Thyroid gland (tissue), 4 donors: ENCODE measurements at regions not wholly inside any gene's neighbourhood (a gene's known extent, or its start where the extent isn't known, plus 50 kb on each side); places are given as distances from the start of the nearest gene placed in this dataset.

Source experiments
- DNase-seq, 2 donors: peaks; one replicate each; pipeline ENCODE4 v3.0.0-alpha.2; 2019
- H3K27ac ChIP-seq, 3 donors: fragments of 200-600 bp; sonication (generic); 1 replicate in 2 of 3; 2 replicates in 1 of 3; pipeline ENCODE4 v1.5.1; 2016 to 2019; ENCODE audit warnings: mild to moderate bottlenecking in 1 of 3, moderate library complexity in 1 of 3
- H3K27me3 ChIP-seq: fragments of 200-600 bp; sonication (generic); one replicate; pipeline ENCODE4 v1.5.1; 2019
- H3K36me3 ChIP-seq, 2 donors: fragments of 200-600 bp; sonication (generic); one replicate each; pipeline ENCODE4 v1.5.1; 2016 to 2019
- H3K4me1 ChIP-seq, 2 donors: fragments of 200-600 bp; sonication (generic); one replicate each; pipeline ENCODE4 v1.5.1; 2017 to 2019
- H3K4me3 ChIP-seq, 3 donors: fragments of 200-600 bp; sonication (generic); replicated peaks in 1 of 3; 1 replicate in 2 of 3; 2 replicates in 1 of 3; pipeline ENCODE4 v1.5.1; 2016; ENCODE audit warnings: mild to moderate bottlenecking in 1 of 3
- H3K9me3 ChIP-seq: fragments of 200-600 bp; sonication (generic); one replicate; pipeline ENCODE4 v1.5.1; 2017
- POLR2A ChIP-seq, 2 donors: fragments of 450-650 bp; IDR thresholded peaks; one replicate each; pipeline ENCODE4 v1.6.1; 2017; ENCODE audit warnings: antibody characterized with exemption in 2 of 2, mild to moderate bottlenecking in 2 of 2, moderate library complexity in 1 of 2
- WGBS, 2 donors: methylation state at CpG; one replicate each; pipeline ENCODE4 v1.1.5; 2017; 5-methylcytosine and 5-hydroxymethylcytosine counted together
- intact Hi-C: fragments of 100-400 bp; cut with DNase I; formaldehyde crosslinking; loops from one replicate; pipeline ENCODE4 v1.15.1; 2023
- TF ChIP-seq, protein P1 (sequence below), 6 experiments: fragments of 200-600 bp in 3 of 6; fragments of 450-650 bp in 3 of 6; sonication (generic) in 3 of 6; IDR thresholded peaks; one replicate each; pipeline ENCODE4 v1.5.1; 2016 to 2019; ENCODE audit warnings: antibody characterized with exemption in 6 of 6, mild to moderate bottlenecking in 2 of 6, inconsistent platforms in 1 of 6, moderate library complexity in 1 of 6

- no peak for TF ChIP-seq POLR2A (IDR thresholded peaks at IDR 0.05)
- TF ChIP-seq, protein P1, sequence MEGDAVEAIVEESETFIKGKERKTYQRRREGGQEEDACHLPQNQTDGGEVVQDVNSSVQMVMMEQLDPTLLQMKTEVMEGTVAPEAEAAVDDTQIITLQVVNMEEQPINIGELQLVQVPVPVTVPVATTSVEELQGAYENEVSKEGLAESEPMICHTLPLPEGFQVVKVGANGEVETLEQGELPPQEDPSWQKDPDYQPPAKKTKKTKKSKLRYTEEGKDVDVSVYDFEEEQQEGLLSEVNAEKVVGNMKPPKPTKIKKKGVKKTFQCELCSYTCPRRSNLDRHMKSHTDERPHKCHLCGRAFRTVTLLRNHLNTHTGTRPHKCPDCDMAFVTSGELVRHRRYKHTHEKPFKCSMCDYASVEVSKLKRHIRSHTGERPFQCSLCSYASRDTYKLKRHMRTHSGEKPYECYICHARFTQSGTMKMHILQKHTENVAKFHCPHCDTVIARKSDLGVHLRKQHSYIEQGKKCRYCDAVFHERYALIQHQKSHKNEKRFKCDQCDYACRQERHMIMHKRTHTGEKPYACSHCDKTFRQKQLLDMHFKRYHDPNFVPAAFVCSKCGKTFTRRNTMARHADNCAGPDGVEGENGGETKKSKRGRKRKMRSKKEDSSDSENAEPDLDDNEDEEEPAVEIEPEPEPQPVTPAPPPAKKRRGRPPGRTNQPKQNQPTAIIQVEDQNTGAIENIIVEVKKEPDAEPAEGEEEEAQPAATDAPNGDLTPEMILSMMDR (IDR thresholded peaks at IDR 0.05) = no peak
- intact Hi-C loops = no loop called here
- no peak overlapping the region for H3K4me3 ChIP-seq
- no peak for DNase-seq
- H3K9me3 ChIP-seq = no peaks in the 10 kb centered on the region
- no peaks in the 10 kb centered on the region for H3K36me3 ChIP-seq
- WGBS, 2 donors = 41 to 44% methylated on average over 2 of the region's 2 CpGs
- no peaks in the 10 kb centered on the region for H3K27me3 ChIP-seq
- H3K4me1 ChIP-seq = no peaks in the 10 kb centered on the region
- H3K27ac ChIP-seq = no peak overlapping the region
Observed at GRCh38 chr16:35377142-35377541, 1917.7 kb downstream of the TP53TG3F start.

DNA sequence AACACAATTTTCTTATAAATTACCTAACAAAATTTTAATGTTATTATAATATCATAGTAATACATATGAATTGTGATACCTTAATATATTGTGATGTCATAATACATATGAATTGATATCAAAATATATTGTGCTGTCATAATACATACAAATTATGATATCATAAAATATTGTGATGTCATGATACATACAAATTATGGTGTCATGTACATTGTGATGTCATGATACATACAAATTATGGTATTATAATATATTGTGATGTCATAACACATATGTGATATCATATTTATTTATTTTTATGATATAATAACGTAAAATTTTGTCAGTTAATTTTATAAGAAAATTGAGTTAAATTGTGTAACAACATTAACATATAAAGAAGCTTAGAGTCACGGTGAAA is 1927.2 kb downstream of the TP53TG3F start:
- Histone ChIP-seq H3K27me3 (no peaks in the 10 kb centered on the region), H3K27ac (no peak overlapping the region), H3K4me3 (no peak overlapping the region), H3K36me3 (no peaks in the 10 kb centered on the region), H3K4me1 (no peaks in the 10 kb centered on the region), H3K9me3 (no peaks in the 10 kb centered on the region)
- intact Hi-C loops = no loop called here
- TF ChIP-seq, protein P1 (IDR thresholded peaks at IDR 0.05) = no peak
- TF ChIP-seq POLR2A (IDR thresholded peaks at IDR 0.05) = no peak
- DNase-seq = no peak
- WGBS, 2 donors = 47 to 55% methylated on average over 2 of the region's 2 CpGs

DNA sequence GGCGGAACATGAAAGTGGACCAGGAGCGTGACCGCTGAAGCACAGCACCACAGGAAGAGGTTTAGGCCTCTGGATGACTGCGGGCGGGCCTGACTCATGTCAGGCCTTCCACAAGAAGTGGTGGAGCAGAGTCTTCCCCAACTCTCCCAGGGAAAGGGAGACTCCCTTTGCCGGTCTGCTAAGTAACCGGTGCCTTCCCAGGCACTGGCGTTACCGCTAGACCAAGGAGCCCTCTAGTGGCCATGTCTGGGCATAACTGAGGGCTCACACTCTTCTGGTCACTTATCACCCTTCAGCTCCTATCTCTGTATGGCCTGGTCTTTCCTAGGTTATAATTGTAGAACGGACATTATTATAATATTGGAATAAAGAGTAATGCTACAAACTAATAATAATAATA is 1931.9 kb downstream of the TP53TG3F start:
- intact Hi-C loops = no loop called here
- DNase-seq = no peak
- H3K4me3 ChIP-seq = no peak overlapping the region
- 38 to 42% methylated on average over 10 of the region's 10 CpGs for WGBS, 2 donors
- H3K27me3 ChIP-seq = no peaks in the 10 kb centered on the region
- TF ChIP-seq, protein P1 (IDR thresholded peaks at IDR 0.05) = no peak
- no peak for TF ChIP-seq POLR2A (IDR thresholded peaks at IDR 0.05)
- H3K36me3 ChIP-seq = no peaks in the 10 kb centered on the region
- H3K4me1 ChIP-seq = no peaks in the 10 kb centered on the region
- no peaks in the 10 kb centered on the region for H3K9me3 ChIP-seq
- H3K27ac ChIP-seq = no peak overlapping the region

DNA sequence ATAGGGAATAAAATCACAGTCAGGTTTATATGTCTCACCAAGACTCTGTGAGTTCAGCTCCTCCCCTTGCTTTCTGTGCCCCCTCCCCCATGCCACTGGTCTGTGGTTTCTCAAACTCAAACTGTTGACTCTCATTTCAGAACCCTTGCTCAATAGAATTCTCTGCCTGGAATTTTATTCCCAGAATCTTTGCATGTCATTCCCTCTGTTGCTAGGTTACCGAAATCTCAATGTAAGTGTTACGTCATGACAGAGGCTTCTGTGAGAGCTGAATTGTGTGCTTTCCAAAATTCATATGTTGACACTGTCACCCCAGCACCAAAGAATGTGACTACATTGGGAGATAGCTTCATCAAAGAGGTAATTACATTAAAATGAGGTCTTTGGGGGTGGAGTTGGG is 1938.8 kb downstream of the TP53TG3F start:
- no peaks in the 10 kb centered on the region for H3K4me1 ChIP-seq
- intact Hi-C loops = no loop called here
- 84 to 85% methylated on average over 2 of the region's 2 CpGs for WGBS, 2 donors
- no peak for TF ChIP-seq POLR2A (IDR thresholded peaks at IDR 0.05)
- TF ChIP-seq, protein P1 (IDR thresholded peaks at IDR 0.05) = no peak
- H3K27me3 ChIP-seq = no peaks in the 10 kb centered on the region
- H3K4me3 ChIP-seq = no peak overlapping the region
- no peak overlapping the region for H3K27ac ChIP-seq
- DNase-seq = no peak
- H3K9me3 ChIP-seq = no peaks in the 10 kb centered on the region
- H3K36me3 ChIP-seq = no peaks in the 10 kb centered on the region

GRCh38 chr16:35399133-35399532 is 1939.7 kb downstream of the TP53TG3F start:
- H3K4me1 ChIP-seq = no peaks in the 10 kb centered on the region
- DNase-seq = no peak
- 65% methylated on average over 2 of the region's 2 CpGs for WGBS, 2 donors

More at GRCh38 chr16:35399133-35399532, 1939.7 kb downstream of the TP53TG3F start:
- Histone ChIP-seq H3K36me3 (no peaks in the 10 kb centered on the region), H3K27ac (no peak overlapping the region), H3K4me3 (no peak overlapping the region), H3K9me3 (no peaks in the 10 kb centered on the region), H3K27me3 (no peaks in the 10 kb centered on the region)
- no peak for TF ChIP-seq POLR2A (IDR thresholded peaks at IDR 0.05)
- TF ChIP-seq, protein P1 (IDR thresholded peaks at IDR 0.05) = no peak
- intact Hi-C loops = no loop called here
